RWPE1 (cell line): ENCODE measurements at regions not wholly inside any gene's neighbourhood (a gene's known extent, or its start where the extent isn't known, plus 50 kb on each side); places are given as distances from the start of the nearest gene placed in this dataset.

Experiments used
- CTCF ChIA-PET: fragments of 350-600 bp; sonication (Branson Sonifier 250); formaldehyde crosslinking; extraction: SDS; loops from one replicate; lab custom pipeline; 2021; lab: Yijun Ruan, JAX
- POLR2A ChIA-PET: fragments of 400-600 bp; formaldehyde crosslinking; extraction: SDS; loops from one replicate; lab custom pipeline; 2020; ENCODE audit warnings: antibody characterized with exemption; ENCODE audit not compliant: low non-redundant PET; lab: Yijun Ruan, JAX
- DNase-seq: peaks from one replicate; pipeline ENCODE4 v3.0.0; 2012; ENCODE audit warnings: low spot score
- H3K27ac ChIP-seq: fragments of 450-650 bp; 2 replicates; pipeline ENCODE4 v1.5.1; 2017
- TF ChIP-seq, protein P1 (sequence below): fragments of 450-650 bp; conservative IDR thresholded peaks from 2 replicates; pipeline ENCODE4 v1.5.1; 2017; ENCODE audit warnings: low read depth, mild to moderate bottlenecking

DNA sequence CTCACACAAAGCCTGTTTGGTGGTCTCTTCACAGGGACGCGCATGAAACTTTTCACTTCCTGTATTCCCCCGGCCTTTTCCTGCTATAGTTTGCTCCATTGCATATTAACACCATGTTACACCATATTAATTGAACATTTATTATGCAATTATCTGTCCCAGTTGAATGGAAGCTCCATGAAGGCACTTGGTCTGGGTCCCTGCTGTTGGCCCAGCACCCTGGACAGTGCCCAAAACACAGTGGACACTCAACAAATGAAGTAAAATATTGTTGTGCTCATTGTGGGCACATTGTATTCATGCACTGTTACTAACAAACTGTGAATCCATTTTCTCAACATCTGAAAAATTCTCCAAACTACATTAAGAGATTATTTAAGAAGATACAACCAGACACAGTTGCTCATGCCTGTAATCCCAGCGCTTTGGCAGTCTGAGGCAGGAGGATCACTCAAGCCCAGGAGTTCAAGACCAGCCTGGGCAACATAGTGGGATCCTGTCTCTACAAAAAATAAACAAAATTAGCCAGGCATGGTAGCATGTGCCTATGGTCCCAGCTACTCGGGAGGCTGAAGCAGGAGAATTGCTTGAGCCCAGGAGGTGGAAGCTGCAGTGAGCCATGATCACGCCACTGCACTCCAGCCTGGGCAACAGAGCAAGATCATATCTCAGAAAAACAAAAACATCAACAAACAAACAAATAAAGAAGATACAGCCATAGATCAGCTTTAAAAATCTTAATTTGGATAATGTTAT, 292.7 kb upstream of the TENM3 start:
- TF ChIP-seq, protein P1, sequence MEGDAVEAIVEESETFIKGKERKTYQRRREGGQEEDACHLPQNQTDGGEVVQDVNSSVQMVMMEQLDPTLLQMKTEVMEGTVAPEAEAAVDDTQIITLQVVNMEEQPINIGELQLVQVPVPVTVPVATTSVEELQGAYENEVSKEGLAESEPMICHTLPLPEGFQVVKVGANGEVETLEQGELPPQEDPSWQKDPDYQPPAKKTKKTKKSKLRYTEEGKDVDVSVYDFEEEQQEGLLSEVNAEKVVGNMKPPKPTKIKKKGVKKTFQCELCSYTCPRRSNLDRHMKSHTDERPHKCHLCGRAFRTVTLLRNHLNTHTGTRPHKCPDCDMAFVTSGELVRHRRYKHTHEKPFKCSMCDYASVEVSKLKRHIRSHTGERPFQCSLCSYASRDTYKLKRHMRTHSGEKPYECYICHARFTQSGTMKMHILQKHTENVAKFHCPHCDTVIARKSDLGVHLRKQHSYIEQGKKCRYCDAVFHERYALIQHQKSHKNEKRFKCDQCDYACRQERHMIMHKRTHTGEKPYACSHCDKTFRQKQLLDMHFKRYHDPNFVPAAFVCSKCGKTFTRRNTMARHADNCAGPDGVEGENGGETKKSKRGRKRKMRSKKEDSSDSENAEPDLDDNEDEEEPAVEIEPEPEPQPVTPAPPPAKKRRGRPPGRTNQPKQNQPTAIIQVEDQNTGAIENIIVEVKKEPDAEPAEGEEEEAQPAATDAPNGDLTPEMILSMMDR: no peak
- CTCF ChIA-PET: no interaction called here
- no peak overlapping the region for H3K27ac ChIP-seq
- POLR2A ChIA-PET: no interaction called here
- no peak for DNase-seq

DNA sequence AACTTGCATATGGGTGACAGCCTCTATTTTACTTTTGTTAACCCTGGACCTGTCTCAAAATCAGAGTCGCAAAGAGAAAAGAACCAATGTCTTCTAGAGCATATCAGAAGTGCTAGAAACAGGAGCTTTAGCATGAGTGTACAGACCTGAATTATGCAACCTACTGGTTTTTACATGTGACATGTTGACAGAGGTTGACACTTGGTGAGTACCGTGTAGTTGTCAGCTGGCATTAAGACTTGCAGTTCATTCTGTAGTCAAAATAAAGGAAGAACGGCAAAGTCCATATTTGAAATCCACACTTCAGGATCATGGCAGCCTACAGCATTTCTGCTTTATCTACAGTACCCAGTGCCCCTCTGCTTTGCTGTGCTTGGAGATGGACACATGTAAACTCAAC, 291.9 kb upstream of the TENM3 start:
- ChIA-PET CTCF (no interaction called here), POLR2A (no interaction called here)
- no peak overlapping the region for H3K27ac ChIP-seq
- TF ChIP-seq, protein P1: no peak
- no peak for DNase-seq

DNA sequence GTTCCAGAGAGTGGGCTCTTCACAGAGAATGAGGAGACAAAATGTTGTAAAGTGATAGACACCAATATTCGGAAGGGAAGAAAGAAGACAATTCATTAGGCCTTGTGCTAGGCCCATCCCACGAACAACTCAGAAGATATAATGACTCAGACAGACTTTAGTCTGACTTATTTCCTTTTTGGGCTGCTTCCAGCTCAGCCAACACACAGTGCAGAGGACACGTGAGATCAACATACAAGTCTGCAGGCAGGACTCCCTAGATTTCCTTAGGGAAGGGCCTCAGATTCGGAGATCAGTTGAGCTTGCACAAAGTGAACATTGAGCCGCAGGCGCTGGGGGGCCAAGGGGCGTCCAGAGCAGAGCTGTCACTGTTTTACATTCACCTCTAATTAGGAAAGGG, 290.7 kb upstream of the TENM3 start:
- POLR2A ChIA-PET: no interaction called here
- CTCF ChIA-PET: interaction anchor here (0.6 kb wide), 1 partner anchor 598 kb away, joined by 3 read pairs; no protein-coding TSS in a partner anchor

DNA sequence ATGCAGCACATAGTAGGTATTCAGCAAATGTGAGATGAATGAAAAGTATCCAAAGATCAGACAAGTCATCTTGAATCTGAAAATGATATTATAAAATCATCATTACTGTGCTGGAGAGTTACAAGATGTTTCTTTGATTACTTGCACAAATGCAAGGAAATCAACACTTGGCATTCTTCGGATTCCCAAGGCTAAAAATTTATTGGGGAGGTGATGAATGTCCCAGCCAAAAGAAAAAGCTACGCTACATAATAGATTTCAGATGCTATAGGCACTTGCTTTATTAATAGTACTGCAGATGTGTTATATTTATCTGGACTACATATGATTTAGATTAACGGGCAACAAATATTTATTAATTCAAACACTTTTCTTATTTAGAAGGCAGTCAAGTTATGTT, 286.7 kb upstream of the TENM3 start:
- ChIA-PET CTCF (no interaction called here), POLR2A (no interaction called here)
- no peak for DNase-seq
- TF ChIP-seq, protein P1: no peak
- no peak overlapping the region for H3K27ac ChIP-seq

More for the DNA sequence above, 290.7 kb upstream of the TENM3 start:
- TF ChIP-seq, protein P1: no peak
- peak overlapping the region; percentile 86 for H3K27ac ChIP-seq
- DNase-seq: peak; percentile 63

DNA sequence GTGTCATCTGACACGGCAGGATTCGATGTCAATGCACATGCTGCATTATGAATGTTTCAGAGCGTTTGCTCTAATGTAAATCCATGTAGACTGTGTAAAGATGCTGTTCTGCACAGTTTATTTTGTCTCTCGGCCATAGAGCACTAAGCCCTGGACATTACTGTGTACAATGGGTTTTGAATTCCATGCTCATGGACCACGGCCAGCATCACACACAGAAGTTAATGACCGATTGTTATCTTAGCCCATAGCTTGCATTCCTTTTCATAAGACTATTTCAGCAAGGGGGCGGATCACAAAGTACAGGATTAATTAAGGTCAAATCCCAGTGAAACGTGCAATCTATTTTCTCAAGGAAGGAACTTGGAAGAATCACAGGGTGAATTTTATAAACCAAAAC, 286.1 kb upstream of the TENM3 start:
- TF ChIP-seq, protein P1: no peak
- no peak overlapping the region for H3K27ac ChIP-seq
- ChIA-PET CTCF (no interaction called here), POLR2A (no interaction called here)
- DNase-seq: peak; percentile 8

DNA sequence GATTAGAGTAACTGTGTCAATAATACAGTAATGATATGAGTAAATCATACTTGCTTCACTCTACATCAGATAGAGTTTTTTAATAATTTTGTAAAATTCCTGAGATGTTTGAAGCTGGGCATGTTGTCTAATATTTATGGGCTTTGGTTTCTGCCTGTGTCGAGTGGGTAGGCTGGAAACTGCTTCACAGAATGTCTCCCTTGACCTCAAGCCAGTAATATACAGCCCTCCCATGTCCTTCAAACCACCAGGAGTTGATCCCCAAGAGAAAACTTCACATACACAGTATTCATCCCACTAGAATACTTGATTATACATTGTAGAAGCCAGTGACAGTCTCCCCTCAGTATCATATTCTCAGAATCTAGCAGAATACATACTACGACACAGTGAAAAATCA, 284.8 kb upstream of the TENM3 start:
- TF ChIP-seq, protein P1: no peak
- no peak overlapping the region for H3K27ac ChIP-seq
- CTCF ChIA-PET: no interaction called here
- POLR2A ChIA-PET: no interaction called here
- no peak for DNase-seq
